K562 (cell line): ENCODE measurements at regions not wholly inside any gene's neighbourhood (a gene's known extent, or its start where the extent isn't known, plus 50 kb on each side); places are given as distances from the start of the nearest gene placed in this dataset.

Experiments
- ATAC-seq: fragments of 200-7000 bp; cut with Tn5 transposase; 3 replicates; pipeline ENCODE4 v1.9.1; 2020; ENCODE audit warnings: moderate library complexity
- BruUV-seq: library from RNA; stranded (reverse); fragments of 400-500 nt; replicated peaks from 2 replicates; lab custom pipeline; 2021; lab: Mats Ljungman, UMichigan
- CTCF ChIA-PET: fragments of 300-600 bp; formaldehyde crosslinking; extraction: SDS; loops from one replicate; lab custom pipeline; 2021; ENCODE audit warnings: low intra/inter-chr PET ratio; lab: Yijun Ruan, JAX
- POLR2A ChIA-PET: fragments of 300-600, 350-650 bp; sonication (Branson Sonifier 250); formaldehyde crosslinking; extraction: SDS; loops from one replicate; lab custom pipeline; 2021; ENCODE audit warnings: antibody characterized with exemption, inconsistent platforms; lab: Yijun Ruan, JAX
- DNase-seq, 4 experiments: peaks; one replicate each; pipeline versions ENCODE4 v3.0.0 to v3.0.0-alpha.2; 2011 to 2018; ENCODE audit warnings: low spot score in 3 of 4, mixed read lengths in 3 of 4; ENCODE audit errors: extremely low read depth in 1 of 4
- FAIRE-seq: peaks from 2 replicates; lab custom pipeline; 2011; peaks lifted over from hg19 to GRCh38; lab: Jason Lieb, UNC
- H2AFZ ChIP-seq: 2 replicates; pipeline ENCODE4 v1.6.0; 2011; ENCODE audit warnings: low read depth, low read length, control low read depth, inconsistent platforms
- H3K27ac ChIP-seq: fragments of 200-600 bp; 3 replicates; pipeline ENCODE4 v1.8.0; 2011; ENCODE audit warnings: low read depth, mild to moderate bottlenecking, control low read depth, inconsistent platforms, low read length, moderate library complexity, mixed read lengths; ENCODE audit errors: extremely low read depth
- H3K27me3 ChIP-seq, 2 experiments: fragments of 300-600 bp in 1 of 2; 2 replicates in 1 of 2; 3 replicates in 1 of 2; pipeline versions ENCODE4 v1.6.0 to v1.8.0; 2011; ENCODE audit warnings: inconsistent platforms in 2 of 2, low read length in 2 of 2, mild to moderate bottlenecking in 1 of 2, mixed read lengths in 1 of 2, moderate library complexity in 1 of 2; ENCODE audit not compliant: control insufficient read depth in 2 of 2, insufficient read depth in 2 of 2
- H3K36me3 ChIP-seq: fragments of 300-600 bp; 3 replicates; pipeline ENCODE4 v1.8.0; 2011; ENCODE audit warnings: mild to moderate bottlenecking, low read length, inconsistent platforms; ENCODE audit not compliant: control insufficient read depth, insufficient read depth
- H3K4me1 ChIP-seq, 2 experiments: fragments of 200-600 bp in 1 of 2; replicated peaks in 1 of 2; 2 replicates in 1 of 2; 3 replicates in 1 of 2; pipeline versions ENCODE4 v1.5.1 to v1.8.0; 2011; ENCODE audit warnings: inconsistent platforms in 2 of 2, low read length in 2 of 2, mild to moderate bottlenecking in 1 of 2, mixed read lengths in 1 of 2, moderate library complexity in 1 of 2; ENCODE audit not compliant: control insufficient read depth in 2 of 2, insufficient read depth in 2 of 2
- H3K4me2 ChIP-seq: 2 replicates; pipeline ENCODE4 v1.6.1; 2011; ENCODE audit warnings: low read length, control low read depth, inconsistent platforms, mixed read lengths; ENCODE audit not compliant: insufficient read depth
- H3K4me3 ChIP-seq: fragments of 200-600 bp; sonication (generic), shearing (Covaris generic); 2 replicates; pipeline ENCODE4 v1.5.1; 2016; ENCODE audit warnings: control low read depth, inconsistent platforms
- H3K79me2 ChIP-seq: fragments of 200-600 bp; 3 replicates; pipeline ENCODE4 v1.8.0; 2011; ENCODE audit warnings: low read length, inconsistent platforms; ENCODE audit not compliant: control insufficient read depth, insufficient read depth
- H3K9ac ChIP-seq, 2 experiments: 2 replicates each; pipeline versions ENCODE4 v1.6.0 to v1.6.1; 2011; ENCODE audit warnings: low read depth in 2 of 2, low read length in 2 of 2, control low read depth in 1 of 2, inconsistent platforms in 1 of 2, mild to moderate bottlenecking in 1 of 2, mixed read lengths in 1 of 2; ENCODE audit not compliant: insufficient read depth in 1 of 2
- H3K9me1 ChIP-seq: one replicate; pipeline ENCODE4 v1.6.0; 2011; ENCODE audit warnings: inconsistent platforms, mild to moderate bottlenecking, low read length, moderate library complexity; ENCODE audit not compliant: control insufficient read depth, insufficient read depth
- H3K9me3 ChIP-seq: replicated peaks from 2 replicates; pipeline ENCODE4 v1.5.1; 2011; ENCODE audit warnings: low read depth, low read length, inconsistent platforms; ENCODE audit not compliant: control insufficient read depth, insufficient read depth
- H4K20me1 ChIP-seq: replicated peaks from 2 replicates; pipeline ENCODE4 v1.6.1; 2011; ENCODE audit warnings: low read length, inconsistent platforms, mixed read lengths; ENCODE audit not compliant: control insufficient read depth, insufficient read depth
- CTCFL ChIP-seq: IDR thresholded peaks from 2 replicates; pipeline ENCODE4 v1.6.1; 2011; ENCODE audit warnings: borderline replicate concordance, low read depth, mild to moderate bottlenecking, moderate library complexity, low read length; ENCODE audit not compliant: insufficient read depth, poor library complexity, severe bottlenecking
- GATAD2B ChIP-seq: fragments of 450-650 bp; IDR thresholded peaks from 2 replicates; pipeline ENCODE4 v1.6.1; 2017; ENCODE audit warnings: mild to moderate bottlenecking, borderline replicate concordance
- NR3C1 ChIP-seq: sonication (generic); formaldehyde crosslinking; IDR thresholded peaks from 2 replicates; pipeline ENCODE4 v1.8.1; 2022; ENCODE audit warnings: missing genetic modification reagents
- SFPQ ChIP-seq: fragments of 200-400 bp; formaldehyde crosslinking; IDR thresholded peaks from 2 replicates; pipeline ENCODE4 v1.6.1; 2017; ENCODE audit warnings: mild to moderate bottlenecking, low read depth, low read length, moderate library complexity
- UBTF ChIP-seq, 2 experiments: IDR thresholded peaks; 2 replicates each; pipeline ENCODE4 v1.6.1; 2012; ENCODE audit warnings: improper control_type of control experiment in 2 of 2, low read depth in 2 of 2, low read length in 2 of 2, borderline replicate concordance in 1 of 2
- WGBS: fragments of 100-300 bp; shearing (Covaris generic); methylation state at CpG from one replicate; pipeline ENCODE4 v1.1.6; 2016; ENCODE audit warnings: low coverage, mixed read lengths; ENCODE audit not compliant: insufficient coverage; ENCODE audit errors: missing lambda C conversion rate; 5-methylcytosine and 5-hydroxymethylcytosine counted together
- in situ Hi-C: fragments of 300-500 bp; cut with MboI; formaldehyde crosslinking; loops from 4 replicates; pipeline ENCODE4 v1.15.0; 2018; ENCODE audit warnings: inconsistent platforms, mixed read lengths
- intact Hi-C: fragments of 100-400 bp; cut with micrococcal nuclease; formaldehyde crosslinking; loops from 2 replicates; pipeline ENCODE4 v1.14.2; 2022

- TF ChIP-seq SFPQ: no peak
- TF ChIP-seq GATAD2B: no peak
- TF ChIP-seq UBTF (IDR thresholded peaks at IDR 0.05; ENCODE audit: borderline replicate concordance in 1 of 2, low read depth in 2 of 2, low read length in 2 of 2): no peak
- TF ChIP-seq NR3C1 (CRISPR knock-in tag): no peak
These were observed 472.1 kb downstream of the BCL11B start (continued) for GRCh38 chr14:98799891-98800290.

- TF ChIP-seq CTCFL: no peak
- POLR2A ChIA-PET: no interaction called here
- Histone ChIP-seq H3K9ac (no peak overlapping the region), H4K20me1 (no peaks in the 10 kb centered on the region), H2AFZ (no peak overlapping the region), H3K27ac (no peak overlapping the region), H3K79me2 (no peaks in the 10 kb centered on the region), H3K36me3 (no peaks in the 10 kb centered on the region), H3K4me1 (no peaks in the 10 kb centered on the region), H3K9me1 (no peaks in the 10 kb centered on the region), H3K4me3 (no peak overlapping the region), H3K27me3 (no peaks in the 10 kb centered on the region), H3K4me2 (no peak overlapping the region), H3K9me3 (no peaks in the 10 kb centered on the region)
- ATAC-seq (no peak), FAIRE-seq (no peak), DNase-seq (no peak)
- 2% methylated on average over 7 of the region's 9 CpGs for WGBS
- intact Hi-C loops: no loop called here
- no TSS peak for BruUV-seq
- in situ Hi-C loops: no loop called here
- CTCF ChIA-PET: no interaction called here
These were observed 470.0 kb downstream of the BCL11B start for GRCh38 chr14:98802044-98802443.
